Central memory CD8-positive, alpha-beta T cell (primary cell): ENCODE measurements at regions not wholly inside any gene's neighbourhood (a gene's known extent, or its start where the extent isn't known, plus 50 kb on each side); places are given as distances from the start of the nearest gene placed in this dataset.

Experiments used
- ATAC-seq: fragments of 150-1000 bp; cut with Tn5 transposase; replicated peaks from 2 replicates; pipeline ENCODE4 v1.10.0; 2022; ENCODE audit warnings: mild to moderate bottlenecking, moderate FRiP score, moderate number of reproducible peaks; ENCODE audit not compliant: poor library complexity, severe bottlenecking; ENCODE audit errors: extremely low read depth
- DNase-seq, 2 donors: peaks; one replicate each; pipeline ENCODE4 v3.0.0; 2021; ENCODE audit warnings: low spot score in 2 of 2
- H3K27ac Mint-ChIP-seq: one replicate; pipeline ENCODE4 v1.8.0; 2022; ENCODE audit warnings: low read depth, mild to moderate bottlenecking, moderate library complexity, mixed read lengths
- H3K27me3 Mint-ChIP-seq: one replicate; pipeline ENCODE4 v1.8.0; 2022; ENCODE audit warnings: mixed read lengths
- H3K36me3 Mint-ChIP-seq: one replicate; pipeline ENCODE4 v1.8.0; 2022; ENCODE audit warnings: mild to moderate bottlenecking, moderate library complexity, mixed read lengths; ENCODE audit not compliant: insufficient read depth
- H3K4me1 Mint-ChIP-seq: one replicate; pipeline ENCODE4 v1.8.0; 2022; ENCODE audit warnings: mixed read lengths
- H3K4me3 Mint-ChIP-seq: one replicate; pipeline ENCODE4 v1.8.0; 2022; ENCODE audit warnings: mild to moderate bottlenecking, moderate library complexity, mixed read lengths
- H3K9me3 Mint-ChIP-seq: one replicate; pipeline ENCODE4 v1.8.0; 2022; ENCODE audit warnings: mixed read lengths

DNA sequence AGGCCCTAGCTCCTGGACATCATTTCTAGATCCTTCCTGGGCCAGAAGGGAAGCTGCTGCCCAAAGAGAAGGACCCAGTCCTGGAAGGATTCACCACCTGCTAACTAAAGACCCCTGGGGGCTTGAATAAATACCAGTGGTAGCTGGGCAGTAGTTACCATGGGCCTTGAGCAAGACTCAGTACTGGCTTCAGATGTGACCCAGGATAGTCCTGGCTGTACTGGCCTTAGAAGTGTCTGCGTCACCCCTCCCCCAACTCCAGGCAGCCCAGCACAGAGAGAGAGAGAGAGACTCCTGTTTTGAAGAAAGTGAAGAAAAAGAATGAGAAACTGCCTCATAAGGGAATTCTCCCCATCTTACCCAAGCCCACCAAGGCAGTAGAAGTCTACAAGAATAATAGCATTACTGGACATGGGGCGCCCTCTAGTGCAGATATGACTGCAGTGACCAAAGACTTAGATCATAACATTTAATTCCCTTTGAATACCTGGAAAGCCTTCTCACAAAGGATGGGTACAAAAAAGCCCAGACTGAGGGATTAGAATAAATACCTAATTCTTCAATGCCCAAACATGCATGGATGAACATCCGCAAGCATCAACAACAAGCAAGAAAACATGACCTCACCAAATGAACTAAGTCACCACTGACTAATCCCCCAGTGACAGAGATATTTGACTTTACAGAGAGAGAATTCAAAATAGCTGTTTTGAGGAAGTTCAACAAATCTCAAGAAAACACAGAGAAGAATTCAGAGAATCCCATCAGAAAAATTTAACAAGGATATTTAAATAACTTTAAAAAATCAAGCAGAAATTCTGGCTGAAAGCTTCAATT, 171.8 kb downstream of the HNRNPD start:
- peaks cover 74% of the 10 kb centered on the region for H3K27me3 Mint-ChIP-seq
- H3K4me3 Mint-ChIP-seq = no peak overlapping the region
- peaks cover 2% of the 10 kb centered on the region for H3K36me3 Mint-ChIP-seq
- DNase-seq (peak in 1 of 2 donors; percentile 28), ATAC-seq (no peak)
- no peaks in the 10 kb centered on the region for H3K9me3 Mint-ChIP-seq
- H3K27ac Mint-ChIP-seq = no peak overlapping the region
- H3K4me1 Mint-ChIP-seq = no peaks in the 10 kb centered on the region

DNA sequence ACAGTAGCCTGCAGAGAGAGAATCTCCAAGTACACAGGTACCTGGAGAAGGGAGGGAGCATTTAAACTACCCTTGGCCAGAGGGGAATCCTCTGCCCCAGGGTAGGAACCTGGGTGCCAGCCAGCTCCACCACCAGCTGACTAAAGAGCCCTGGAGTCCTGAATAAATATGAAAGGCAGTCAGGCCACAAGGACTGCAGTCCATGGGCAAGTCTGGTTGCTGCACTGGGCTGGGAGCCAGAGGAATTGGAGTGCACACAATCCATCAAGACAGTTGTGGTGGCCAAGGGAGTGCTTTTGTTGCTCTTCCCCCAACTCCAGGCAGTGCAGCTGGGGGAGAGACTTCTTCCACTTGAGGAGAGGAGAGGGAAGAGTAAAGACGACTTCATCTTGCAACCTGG, 172.5 kb downstream of the HNRNPD start:
- DNase-seq = no peak
- H3K4me3 Mint-ChIP-seq = no peak overlapping the region
- ATAC-seq = no peak
- no peak overlapping the region for H3K27ac Mint-ChIP-seq
- H3K27me3 Mint-ChIP-seq = peaks cover 69% of the 10 kb centered on the region
- H3K36me3 Mint-ChIP-seq = peaks cover 2% of the 10 kb centered on the region
- no peaks in the 10 kb centered on the region for H3K4me1 Mint-ChIP-seq
- no peaks in the 10 kb centered on the region for H3K9me3 Mint-ChIP-seq

DNA sequence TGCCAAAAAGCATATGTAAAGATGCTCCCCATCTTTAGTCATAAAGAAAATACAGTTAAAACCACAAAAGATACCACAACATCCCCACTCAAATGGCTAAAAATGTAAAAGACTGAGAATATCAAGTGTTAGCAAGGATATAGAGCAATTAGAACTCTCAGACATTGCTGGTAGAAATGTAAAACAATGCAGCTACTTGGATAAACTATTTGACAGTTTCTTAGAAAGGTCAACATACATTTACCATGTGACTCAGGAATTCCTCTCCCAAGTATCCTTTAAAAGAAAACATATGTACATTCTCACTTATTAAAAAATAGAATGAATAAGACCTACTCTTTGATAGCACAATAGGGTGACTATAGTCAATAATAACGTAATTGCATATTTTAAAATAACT, 173.7 kb downstream of the HNRNPD start:
- H3K4me1 Mint-ChIP-seq = no peaks in the 10 kb centered on the region
- no peak overlapping the region for H3K4me3 Mint-ChIP-seq
- peaks cover 58% of the 10 kb centered on the region for H3K27me3 Mint-ChIP-seq
- H3K9me3 Mint-ChIP-seq = no peaks in the 10 kb centered on the region
- ATAC-seq (no peak), DNase-seq (no peak)
- peaks cover 2% of the 10 kb centered on the region for H3K36me3 Mint-ChIP-seq
- no peak overlapping the region for H3K27ac Mint-ChIP-seq

DNA sequence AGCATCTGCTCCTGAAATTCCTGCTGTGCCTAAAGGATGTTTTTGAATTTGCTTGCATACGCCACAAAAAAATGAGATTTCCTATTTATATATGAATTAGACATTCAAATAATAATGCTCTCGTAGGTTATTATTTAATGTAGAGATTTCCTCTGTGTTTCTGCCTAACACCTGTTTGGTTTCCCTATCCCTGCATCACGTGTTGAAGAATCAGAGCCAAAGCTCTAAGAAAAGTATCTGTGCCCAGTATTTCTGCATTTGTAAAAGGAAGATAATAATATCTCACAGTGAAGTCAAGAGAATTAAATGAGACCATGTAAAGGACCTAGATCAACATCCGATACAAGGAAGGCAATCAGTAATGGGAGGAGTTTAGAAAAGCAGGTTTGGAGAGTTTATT, 179.5 kb downstream of the HNRNPD start:
- ATAC-seq (no peak), DNase-seq (no peak)
- H3K27ac Mint-ChIP-seq = no peak overlapping the region
- H3K4me1 Mint-ChIP-seq = no peaks in the 10 kb centered on the region
- no peaks in the 10 kb centered on the region for H3K36me3 Mint-ChIP-seq
- no peak overlapping the region for H3K4me3 Mint-ChIP-seq
- no peaks in the 10 kb centered on the region for H3K9me3 Mint-ChIP-seq
- peaks cover 13% of the 10 kb centered on the region for H3K27me3 Mint-ChIP-seq

DNA sequence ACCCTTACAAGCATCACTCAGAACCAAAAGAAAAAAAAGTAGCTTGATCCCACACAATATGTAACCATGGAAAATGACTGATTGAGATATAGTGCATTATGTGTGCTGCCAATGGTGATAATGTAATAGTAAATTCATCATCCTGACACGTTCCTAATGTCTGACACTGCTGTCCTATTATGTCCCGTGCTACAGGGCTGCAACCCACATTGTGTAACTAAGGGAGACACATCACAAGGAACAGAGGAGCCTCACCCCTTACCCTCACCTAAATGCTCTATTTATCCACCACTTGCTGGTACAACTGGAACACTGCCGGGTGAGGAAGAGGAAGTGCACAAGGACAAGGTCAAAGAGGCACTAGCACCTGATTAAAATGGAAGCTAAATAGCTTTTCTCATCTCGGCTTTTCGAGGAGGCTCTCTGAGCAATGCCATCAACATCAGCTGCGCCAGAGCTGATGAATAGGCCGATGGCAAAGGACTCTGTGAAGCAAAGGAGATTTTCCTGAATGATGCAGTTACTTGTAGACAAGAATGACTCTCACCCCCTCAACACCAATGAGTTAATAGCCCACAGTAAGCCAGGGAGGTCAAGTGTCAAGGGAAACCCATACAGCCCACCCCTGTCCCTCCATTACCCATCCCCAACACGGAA, 181.6 kb downstream of the HNRNPD start:
- DNase-seq (no peak), ATAC-seq (no peak)
- Mint-ChIP-seq H3K9me3 (no peaks in the 10 kb centered on the region), H3K4me1 (no peaks in the 10 kb centered on the region), H3K27me3 (peaks cover 4% of the 10 kb centered on the region), H3K36me3 (no peaks in the 10 kb centered on the region), H3K27ac (no peak overlapping the region), H3K4me3 (no peak overlapping the region)

DNA sequence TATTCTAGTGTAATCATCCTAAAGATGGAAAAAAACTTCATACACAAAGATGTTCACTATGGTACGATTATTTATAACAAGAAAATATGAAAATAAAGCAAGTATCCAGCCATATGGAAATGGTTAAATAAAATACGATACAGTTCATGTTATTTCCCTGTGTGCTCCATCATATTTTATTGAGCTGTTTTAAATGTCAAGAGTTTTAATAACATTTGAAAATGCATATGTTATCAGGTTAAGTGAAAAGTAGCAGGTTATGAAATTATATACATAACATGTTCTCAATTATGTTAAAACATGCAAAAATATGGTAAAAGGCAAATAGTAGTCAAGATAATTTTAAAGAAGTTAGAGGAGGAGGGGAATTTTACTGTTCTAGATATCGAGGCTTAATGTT, 192.0 kb downstream of the HNRNPD start:
- Mint-ChIP-seq H3K27ac (no peak overlapping the region), H3K4me1 (no peaks in the 10 kb centered on the region), H3K27me3 (peaks cover 11% of the 10 kb centered on the region), H3K4me3 (no peak overlapping the region), H3K36me3 (no peaks in the 10 kb centered on the region), H3K9me3 (no peaks in the 10 kb centered on the region)
- ATAC-seq (no peak), DNase-seq (no peak)

DNA sequence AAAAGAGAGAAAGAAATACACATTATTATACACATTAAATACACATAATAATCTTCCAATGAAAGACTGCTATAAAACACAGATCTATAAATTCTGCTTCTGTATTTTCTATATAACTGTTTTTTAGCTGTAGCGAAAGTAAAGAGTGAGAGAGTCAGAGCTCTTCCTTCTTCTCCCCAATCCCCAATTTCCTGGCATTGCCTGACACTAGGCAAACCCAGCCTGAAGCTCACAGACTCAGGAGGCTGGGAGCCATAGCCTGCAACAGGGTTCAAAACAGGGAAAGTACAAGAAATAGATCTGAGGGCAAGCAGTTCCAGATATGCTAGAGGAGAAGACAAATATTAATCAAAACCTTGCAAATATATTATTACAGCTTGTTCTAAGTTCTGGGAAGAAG, 201.6 kb downstream of the HNRNPD start:
- no peak for DNase-seq

DNA sequence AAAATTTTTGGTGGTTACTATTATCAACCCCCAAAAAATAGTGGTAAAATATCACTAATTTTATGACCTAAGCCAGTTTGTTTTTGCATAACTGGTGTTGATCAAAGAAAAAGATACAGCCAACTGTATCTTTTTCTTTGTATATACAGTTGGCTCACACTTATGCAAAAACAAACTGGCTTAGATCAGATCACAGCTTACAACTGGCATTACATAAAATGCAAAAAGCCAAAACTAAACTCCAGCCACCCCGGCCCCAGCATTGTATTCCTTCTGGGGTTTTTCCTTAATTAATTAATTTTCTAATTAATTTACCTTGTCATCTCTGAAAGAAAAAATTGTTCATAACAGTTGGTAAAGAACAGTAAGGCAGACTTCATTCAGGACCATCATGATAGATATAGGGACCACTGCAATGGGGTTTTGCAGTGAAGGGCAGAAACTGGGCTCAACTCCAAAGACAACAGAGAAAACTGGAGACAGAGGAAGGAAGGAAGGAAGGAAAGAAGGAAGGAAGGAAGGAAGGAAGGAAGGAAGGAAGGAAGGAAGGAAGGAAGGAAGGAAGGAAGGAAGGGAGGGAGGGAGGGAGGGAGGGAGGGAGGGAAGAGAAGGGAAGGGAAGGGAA, 202.1 kb downstream of the HNRNPD start:
- DNase-seq (no peak), ATAC-seq (no peak)
- H3K4me3 Mint-ChIP-seq = no peak overlapping the region
- H3K36me3 Mint-ChIP-seq = peaks cover 3% of the 10 kb centered on the region
- H3K4me1 Mint-ChIP-seq = no peaks in the 10 kb centered on the region
- no peaks in the 10 kb centered on the region for H3K9me3 Mint-ChIP-seq
- peaks cover 14% of the 10 kb centered on the region for H3K27me3 Mint-ChIP-seq
- no peak overlapping the region for H3K27ac Mint-ChIP-seq

More for the DNA sequence above, 201.6 kb downstream of the HNRNPD start:
- Mint-ChIP-seq H3K4me1 (no peaks in the 10 kb centered on the region), H3K9me3 (no peaks in the 10 kb centered on the region), H3K27ac (no peak overlapping the region), H3K27me3 (peaks cover 14% of the 10 kb centered on the region), H3K4me3 (no peak overlapping the region), H3K36me3 (peaks cover 3% of the 10 kb centered on the region)
- ATAC-seq = no peak

DNA sequence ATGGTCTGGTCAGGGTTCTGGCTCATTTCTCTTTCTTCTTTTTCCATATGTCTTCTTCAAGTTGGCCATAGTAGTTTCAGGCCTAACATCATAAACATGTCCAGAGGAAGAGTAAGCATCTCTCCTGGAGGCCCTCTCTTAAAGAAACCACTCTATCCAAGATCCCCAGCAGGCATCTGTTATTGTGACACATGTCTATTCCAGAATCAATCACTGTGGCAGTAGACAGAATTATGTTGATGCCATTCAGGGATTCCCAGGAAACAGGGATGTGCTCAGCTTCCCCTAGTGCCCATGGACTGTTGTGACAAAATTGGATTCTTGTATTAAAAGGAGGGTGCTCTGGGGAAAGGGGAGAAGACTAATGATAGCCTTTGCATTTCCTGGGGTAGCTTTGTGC, 224.0 kb downstream of the HNRNPD start:
- DNase-seq = no peak
- Mint-ChIP-seq H3K27me3 (peaks cover 33% of the 10 kb centered on the region), H3K4me3 (no peak overlapping the region), H3K9me3 (peaks cover 4% of the 10 kb centered on the region), H3K27ac (no peak overlapping the region), H3K4me1 (no peaks in the 10 kb centered on the region), H3K36me3 (no peaks in the 10 kb centered on the region)
- ATAC-seq = no peak

DNA sequence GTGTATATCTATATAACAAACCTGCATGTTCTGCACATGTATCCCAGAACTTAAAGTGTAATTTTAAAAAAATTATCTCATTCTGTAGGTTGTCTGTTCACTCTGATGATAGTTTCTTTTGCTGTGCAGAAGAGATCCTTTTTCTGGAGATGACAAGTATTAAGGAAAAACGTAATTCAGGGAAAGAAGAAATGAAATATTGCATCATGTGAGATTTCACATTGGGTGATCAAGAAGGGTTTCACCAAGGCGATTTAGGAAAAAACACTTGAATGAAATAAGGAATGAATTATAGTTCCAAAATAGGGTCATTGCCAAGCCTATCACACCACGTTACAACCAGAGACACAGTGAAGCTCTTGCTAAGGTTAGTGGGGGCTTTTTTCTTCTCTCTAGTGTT, 227.9 kb downstream of the HNRNPD start:
- DNase-seq = no peak
- Mint-ChIP-seq H3K27ac (no peak overlapping the region), H3K9me3 (no peaks in the 10 kb centered on the region), H3K27me3 (peaks cover 22% of the 10 kb centered on the region), H3K4me3 (no peak overlapping the region), H3K36me3 (no peaks in the 10 kb centered on the region), H3K4me1 (no peaks in the 10 kb centered on the region)
- ATAC-seq = no peak

DNA sequence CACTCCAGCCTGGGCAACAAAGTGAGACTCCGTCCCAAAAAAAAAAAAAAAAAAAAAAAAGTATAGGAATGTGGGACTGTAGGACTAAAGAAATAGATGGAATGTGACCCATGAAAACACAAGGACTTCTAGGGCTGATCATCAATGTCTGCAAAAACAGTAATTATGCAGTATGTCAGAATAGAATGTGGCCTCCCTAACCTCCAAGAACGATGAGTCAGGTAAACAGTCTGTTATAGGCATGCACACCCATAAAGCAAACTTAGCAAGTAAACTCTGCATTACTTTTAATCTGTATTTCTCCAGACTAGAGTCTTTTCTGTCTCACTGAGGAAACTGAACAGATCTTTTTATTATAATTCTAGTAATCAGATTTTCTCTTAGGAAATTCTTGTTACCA, 233.4 kb downstream of the HNRNPD start:
- peaks cover 10% of the 10 kb centered on the region for H3K4me1 Mint-ChIP-seq
- DNase-seq (no peak), ATAC-seq (no peak)
- no peaks in the 10 kb centered on the region for H3K36me3 Mint-ChIP-seq
- no peaks in the 10 kb centered on the region for H3K9me3 Mint-ChIP-seq
- H3K27ac Mint-ChIP-seq = no peak overlapping the region
- peaks cover 9% of the 10 kb centered on the region for H3K27me3 Mint-ChIP-seq
- H3K4me3 Mint-ChIP-seq = no peak overlapping the region

DNA sequence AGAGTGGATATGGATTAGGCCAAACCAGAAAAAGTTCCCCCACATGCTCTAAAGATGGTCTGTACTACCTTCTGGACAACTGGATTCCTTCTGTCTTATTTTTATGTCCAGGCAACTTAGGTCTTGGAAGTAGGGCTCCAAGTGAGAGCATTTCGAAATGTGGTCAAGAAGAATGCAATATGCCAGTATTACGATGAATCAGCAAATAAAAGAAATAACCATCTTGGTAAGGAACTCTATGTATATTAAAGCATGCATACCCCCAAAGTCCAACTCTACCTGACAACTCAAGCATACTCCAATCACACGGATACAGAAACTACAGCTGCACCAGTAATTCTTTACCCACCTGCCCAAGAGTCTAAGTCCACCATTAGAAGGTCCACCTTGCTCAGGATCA, 234.5 kb downstream of the HNRNPD start:
- DNase-seq (no peak), ATAC-seq (no peak)
- H3K4me3 Mint-ChIP-seq = no peak overlapping the region
- H3K36me3 Mint-ChIP-seq = no peaks in the 10 kb centered on the region
- no peaks in the 10 kb centered on the region for H3K9me3 Mint-ChIP-seq
- peaks cover 9% of the 10 kb centered on the region for H3K27me3 Mint-ChIP-seq
- H3K4me1 Mint-ChIP-seq = peaks cover 10% of the 10 kb centered on the region
- no peak overlapping the region for H3K27ac Mint-ChIP-seq

DNA sequence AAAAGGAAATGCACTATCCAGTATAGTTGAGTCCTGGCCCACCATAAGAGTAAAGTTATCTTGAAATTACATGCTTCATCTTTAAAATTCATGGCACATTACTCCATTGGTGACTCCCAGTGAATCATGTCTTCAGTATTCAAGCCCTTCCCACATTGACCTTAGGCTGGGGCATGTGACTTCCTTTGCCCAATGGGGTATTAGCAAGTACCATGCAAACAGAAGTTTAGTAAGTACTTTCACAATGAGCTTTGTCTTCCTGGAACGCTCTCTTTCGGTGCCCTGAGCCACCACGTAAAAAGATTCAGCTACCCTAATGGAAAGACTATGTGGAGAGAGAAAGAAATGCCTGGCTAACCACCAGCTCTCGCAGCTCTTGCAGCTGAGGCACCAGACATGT, 235.4 kb downstream of the HNRNPD start:
- ATAC-seq (no peak), DNase-seq (no peak)
- Mint-ChIP-seq H3K4me1 (peaks cover 10% of the 10 kb centered on the region), H3K27ac (no peak overlapping the region), H3K36me3 (no peaks in the 10 kb centered on the region), H3K4me3 (no peak overlapping the region), H3K9me3 (no peaks in the 10 kb centered on the region), H3K27me3 (peaks cover 9% of the 10 kb centered on the region)
